Activated CD4-positive, alpha-beta memory T cell treated with anti-CD3 and anti-CD28 coated beads, Interleukin-2, amount 10 ng/mL, durations not matched to agents 7 days and 5 days (primary cell): ENCODE measurements at regions not wholly inside any gene's neighbourhood (a gene's known extent, or its start where the extent isn't known, plus 50 kb on each side); places are given as distances from the start of the nearest gene placed in this dataset.

Source experiments
- CTCF ChIA-PET: fragments of 350-600 bp; sonication (Branson Sonifier 250); formaldehyde crosslinking; loops from one replicate; lab custom pipeline; 2021; ENCODE audit warnings: antibody characterized with exemption, inconsistent platforms; lab: Charles Lee
- POLR2A ChIA-PET: fragments of 350-600 bp; sonication (Branson Sonifier 250); formaldehyde crosslinking; loops from one replicate; lab custom pipeline; 2021; ENCODE audit warnings: antibody characterized with exemption; lab: Charles Lee
- DNase-seq: peaks from one replicate; pipeline ENCODE4 v3.0.0-alpha.2; 2020
- H3K27ac Mint-ChIP-seq: one replicate; pipeline ENCODE4 v1.8.0; 2021; ENCODE audit warnings: mild to moderate bottlenecking, mixed read lengths
- H3K27me3 Mint-ChIP-seq: one replicate; pipeline ENCODE4 v1.8.0; 2021; ENCODE audit warnings: mixed read lengths
- H3K36me3 Mint-ChIP-seq: one replicate; pipeline ENCODE4 v1.8.0; 2021; ENCODE audit warnings: low read depth, mixed read lengths
- H3K4me1 Mint-ChIP-seq: one replicate; pipeline ENCODE4 v1.8.0; 2021; ENCODE audit warnings: mixed read lengths
- H3K4me3 Mint-ChIP-seq: one replicate; pipeline ENCODE4 v1.8.0; 2021; ENCODE audit warnings: mild to moderate bottlenecking, mixed read lengths
- H3K9me3 Mint-ChIP-seq: one replicate; pipeline ENCODE4 v1.8.0; 2021; ENCODE audit warnings: mixed read lengths

DNA sequence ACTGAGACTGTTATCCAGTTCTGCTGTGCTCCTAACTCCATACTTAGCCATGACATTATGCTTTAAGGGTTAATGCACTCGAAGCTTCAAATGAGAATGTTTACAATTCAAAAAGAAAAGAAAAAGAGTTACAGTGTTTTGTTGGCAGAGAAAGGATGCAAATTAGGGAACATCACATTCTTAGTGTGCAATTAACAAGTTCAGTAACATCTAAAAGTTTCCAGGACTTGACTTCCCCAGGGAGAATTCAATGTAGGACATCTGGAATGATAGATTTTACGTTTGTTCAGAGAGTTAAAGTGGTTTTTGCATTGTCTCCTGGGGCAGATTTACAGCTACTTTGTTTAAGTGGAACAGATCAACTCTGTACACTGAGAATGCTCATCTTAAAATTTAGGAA is 525.2 kb downstream of the LIG4 start:
- H3K27ac Mint-ChIP-seq, result no peak overlapping the region
- no peak overlapping the region for H3K4me3 Mint-ChIP-seq
- POLR2A ChIA-PET, result no interaction called here
- H3K27me3 Mint-ChIP-seq, result no peaks in the 10 kb centered on the region
- CTCF ChIA-PET, result no interaction called here
- H3K4me1 Mint-ChIP-seq, result no peaks in the 10 kb centered on the region
- peaks cover 13% of the 10 kb centered on the region for H3K9me3 Mint-ChIP-seq
- no peaks in the 10 kb centered on the region for H3K36me3 Mint-ChIP-seq
- DNase-seq, result no peak

DNA sequence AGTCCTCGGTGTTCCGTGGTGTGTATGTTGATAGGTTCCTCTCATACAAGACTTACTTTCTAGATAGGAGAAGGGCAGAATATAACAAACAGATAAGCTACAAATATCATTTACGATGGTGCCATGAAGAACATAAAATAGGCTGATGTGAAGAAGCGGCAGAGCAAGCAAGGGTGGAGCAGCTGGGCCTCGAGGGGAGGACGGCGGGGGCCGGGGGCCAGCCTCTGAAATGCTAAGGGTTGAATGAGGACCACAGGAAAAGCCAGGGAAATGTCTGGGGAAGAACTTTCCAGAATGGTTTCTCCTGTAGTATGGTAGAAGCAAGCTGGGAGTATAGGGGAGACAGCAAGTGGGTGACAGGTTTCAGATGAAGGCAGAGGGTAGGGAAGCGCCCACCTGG is 529.5 kb downstream of the LIG4 start:
- Mint-ChIP-seq H3K36me3 (no peaks in the 10 kb centered on the region), H3K9me3 (peaks cover 13% of the 10 kb centered on the region), H3K27me3 (no peaks in the 10 kb centered on the region), H3K4me1 (no peaks in the 10 kb centered on the region), H3K27ac (no peak overlapping the region), H3K4me3 (no peak overlapping the region)
- DNase-seq, result no peak
- CTCF ChIA-PET, result no interaction called here
- POLR2A ChIA-PET, result no interaction called here

- Mint-ChIP-seq H3K27ac (no peak overlapping the region), H3K27me3 (no peaks in the 10 kb centered on the region), H3K4me3 (no peak overlapping the region), H3K4me1 (no peaks in the 10 kb centered on the region), H3K36me3 (no peaks in the 10 kb centered on the region), H3K9me3 (peaks cover 12% of the 10 kb centered on the region)
- ChIA-PET CTCF (no interaction called here), POLR2A (no interaction called here)
- DNase-seq, result no peak
These were observed 533.7 kb downstream of the LIG4 start for GRCh38 chr13:107681600-107681999.

DNA sequence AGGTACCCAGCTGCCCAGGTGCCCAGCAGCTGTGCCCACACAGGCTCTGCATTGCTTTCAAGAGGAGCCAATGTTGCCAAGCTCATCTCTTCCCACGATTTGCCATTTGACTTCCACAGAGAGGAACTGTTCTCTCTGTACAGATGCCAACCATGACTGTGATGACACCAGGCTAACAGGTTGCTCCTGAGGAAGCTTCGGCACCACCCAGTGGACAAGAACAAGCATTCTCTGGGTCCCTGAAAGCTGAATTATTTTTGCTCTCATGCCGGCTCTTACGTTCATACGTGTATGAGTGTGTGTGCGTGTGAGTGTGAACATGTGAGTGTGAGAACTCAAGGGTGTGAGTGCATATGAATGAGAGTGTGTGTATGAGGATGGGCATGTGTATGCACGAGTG is 535.2 kb downstream of the LIG4 start:
- H3K4me1 Mint-ChIP-seq, result no peaks in the 10 kb centered on the region
- no peaks in the 10 kb centered on the region for H3K27me3 Mint-ChIP-seq
- CTCF ChIA-PET, result no interaction called here
- no peak for DNase-seq
- H3K36me3 Mint-ChIP-seq, result no peaks in the 10 kb centered on the region
- POLR2A ChIA-PET, result no interaction called here
- H3K4me3 Mint-ChIP-seq, result no peak overlapping the region
- H3K27ac Mint-ChIP-seq, result no peak overlapping the region
- peaks cover 3% of the 10 kb centered on the region for H3K9me3 Mint-ChIP-seq

DNA sequence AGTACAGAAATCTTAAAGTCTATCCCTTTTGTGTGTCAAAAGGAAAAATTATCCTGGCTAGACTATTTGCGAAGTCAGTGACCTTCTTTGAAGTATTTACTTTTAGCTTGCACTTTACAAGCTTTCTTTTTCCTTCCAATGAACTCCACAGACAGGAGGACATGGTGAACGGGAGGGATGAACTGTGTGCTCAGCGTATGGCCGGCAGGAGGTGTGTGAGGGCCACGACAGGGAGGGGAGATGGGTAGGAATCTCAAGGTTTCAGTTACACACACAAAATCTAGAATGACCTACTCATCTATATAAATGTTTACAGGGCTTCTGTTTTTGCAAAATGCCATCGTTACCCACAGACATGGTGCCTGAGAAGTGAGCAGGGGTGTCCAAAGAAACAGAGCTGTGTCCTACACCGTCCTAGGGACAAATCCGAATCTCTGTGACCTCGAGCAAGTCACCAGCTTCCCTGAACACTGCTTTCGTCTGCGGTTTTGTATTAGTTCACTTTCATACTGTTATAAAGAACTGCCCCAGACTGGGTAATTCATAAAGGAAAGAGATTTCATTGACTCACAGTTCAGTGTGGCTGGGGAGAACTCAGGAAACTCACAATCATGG is 537.2 kb downstream of the LIG4 start:
- Mint-ChIP-seq H3K27ac (no peak overlapping the region), H3K36me3 (no peaks in the 10 kb centered on the region), H3K4me3 (no peak overlapping the region), H3K27me3 (no peaks in the 10 kb centered on the region), H3K9me3 (no peaks in the 10 kb centered on the region), H3K4me1 (no peaks in the 10 kb centered on the region)
- ChIA-PET CTCF (no interaction called here), POLR2A (no interaction called here)
- no peak for DNase-seq

GRCh38 chr13:107675847-107676550 is 539.3 kb downstream of the LIG4 start:
- Mint-ChIP-seq H3K36me3 (no peaks in the 10 kb centered on the region), H3K9me3 (peaks cover 2% of the 10 kb centered on the region), H3K27me3 (no peaks in the 10 kb centered on the region), H3K4me3 (no peak overlapping the region), H3K4me1 (no peaks in the 10 kb centered on the region), H3K27ac (no peak overlapping the region)
- CTCF ChIA-PET, result no interaction called here
- DNase-seq, result no peak
- POLR2A ChIA-PET, result no interaction called here

- ChIA-PET CTCF (interaction anchor here (0.5 kb wide), 1 partner anchor 19 kb away, joined by 3 read pairs; no protein-coding TSS in a partner anchor), POLR2A (no interaction called here)
- Mint-ChIP-seq H3K4me3 (no peak overlapping the region), H3K27me3 (no peaks in the 10 kb centered on the region), H3K4me1 (no peaks in the 10 kb centered on the region), H3K9me3 (peaks cover 7% of the 10 kb centered on the region), H3K36me3 (no peaks in the 10 kb centered on the region), H3K27ac (no peak overlapping the region)
- DNase-seq, result no peak
These were observed 545.8 kb downstream of the LIG4 start for GRCh38 chr13:107669391-107669993.

DNA sequence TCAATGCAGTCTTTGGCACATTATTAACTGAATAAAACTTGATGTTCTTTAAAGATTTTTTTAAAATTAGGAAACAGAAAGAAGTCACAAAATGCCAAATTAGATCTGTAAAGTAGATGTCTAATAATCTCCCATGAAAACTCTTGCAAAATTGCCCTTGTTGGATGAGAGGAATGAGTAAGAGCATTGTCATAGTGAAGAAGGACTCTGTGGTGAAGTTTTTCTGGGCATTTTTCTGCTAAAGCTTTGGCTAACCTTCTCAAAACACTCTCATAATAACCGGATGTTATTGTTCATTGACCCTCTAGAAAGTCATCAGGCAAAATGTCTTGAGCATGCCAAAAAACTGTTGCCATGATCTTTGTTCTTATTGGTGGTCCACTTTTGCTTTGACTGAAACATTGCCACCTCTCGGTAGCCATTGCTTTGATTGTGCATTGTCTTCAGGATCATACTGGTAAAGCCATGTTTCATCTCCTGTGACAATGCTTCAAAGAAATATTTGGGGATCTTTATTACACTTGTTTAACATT is 549.3 kb downstream of the LIG4 start:
- Mint-ChIP-seq H3K4me1 (no peaks in the 10 kb centered on the region), H3K27me3 (no peaks in the 10 kb centered on the region), H3K9me3 (peaks cover 11% of the 10 kb centered on the region), H3K27ac (no peak overlapping the region), H3K36me3 (no peaks in the 10 kb centered on the region), H3K4me3 (no peak overlapping the region)
- POLR2A ChIA-PET, result no interaction called here
- no peak for DNase-seq
- CTCF ChIA-PET, result no interaction called here

DNA sequence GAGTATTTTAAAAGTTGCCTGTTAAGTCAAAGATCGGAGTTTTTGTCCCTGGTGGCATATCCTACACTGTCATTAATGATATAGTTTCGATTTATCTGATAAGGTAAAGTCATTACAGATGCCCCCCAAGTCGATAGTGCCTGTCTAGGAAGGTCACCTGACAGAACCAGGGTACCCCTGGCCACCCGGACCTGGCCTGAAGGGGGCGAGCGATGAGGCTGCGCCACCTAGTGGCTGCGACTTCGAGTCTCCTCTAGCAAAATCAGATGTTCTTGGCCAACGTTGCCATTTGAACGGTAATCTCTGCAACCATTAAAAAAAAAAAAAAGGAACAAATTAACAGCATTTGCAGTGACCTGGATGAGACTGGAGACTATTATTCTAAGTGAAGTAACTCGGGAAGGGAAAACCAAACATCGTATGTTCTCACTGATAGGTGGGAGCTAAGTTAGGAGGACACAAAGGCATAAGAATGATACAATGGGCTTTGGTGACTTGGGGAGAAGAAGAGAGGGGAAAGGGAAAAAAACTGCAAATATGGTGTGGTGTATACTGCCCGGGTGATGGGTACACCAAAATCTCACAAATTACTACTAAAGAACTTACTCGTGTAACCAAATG is 565.1 kb downstream of the LIG4 start:
- H3K36me3 Mint-ChIP-seq, result no peaks in the 10 kb centered on the region
- no peaks in the 10 kb centered on the region for H3K9me3 Mint-ChIP-seq
- no peak overlapping the region for H3K27ac Mint-ChIP-seq
- ChIA-PET POLR2A (no interaction called here), CTCF (interaction anchor here (0.6 to 1.5 kb wide), 5 partner anchors 9 to 226 kb away, joined by 3 to 5 read pairs (median 3); no protein-coding TSS in a partner anchor)
- no peaks in the 10 kb centered on the region for H3K4me1 Mint-ChIP-seq
- no peaks in the 10 kb centered on the region for H3K27me3 Mint-ChIP-seq
- peak; percentile 27 for DNase-seq
- H3K4me3 Mint-ChIP-seq, result no peak overlapping the region

DNA sequence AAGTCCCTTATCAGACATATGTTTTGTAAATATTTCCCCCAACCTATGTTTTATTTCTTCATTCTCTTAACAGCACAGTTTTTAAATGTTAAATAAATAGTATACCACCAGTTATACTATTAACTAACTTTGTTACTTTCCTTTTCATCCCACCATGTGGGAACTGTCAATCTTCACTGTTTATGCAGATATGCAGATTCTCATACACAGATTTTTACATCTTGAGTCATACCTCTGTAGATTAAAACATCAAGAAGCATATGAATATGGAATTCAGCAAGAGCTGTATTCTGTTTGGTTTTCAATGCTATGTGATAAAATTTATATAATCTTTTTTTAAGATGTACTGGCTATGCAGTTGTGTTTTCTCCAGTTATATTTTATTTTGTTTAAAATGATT is 566.3 kb downstream of the LIG4 start:
- Mint-ChIP-seq H3K27ac (no peak overlapping the region), H3K4me1 (no peaks in the 10 kb centered on the region), H3K27me3 (no peaks in the 10 kb centered on the region), H3K4me3 (no peak overlapping the region), H3K9me3 (no peaks in the 10 kb centered on the region), H3K36me3 (no peaks in the 10 kb centered on the region)
- POLR2A ChIA-PET, result no interaction called here
- CTCF ChIA-PET, result no interaction called here
- no peak for DNase-seq

DNA sequence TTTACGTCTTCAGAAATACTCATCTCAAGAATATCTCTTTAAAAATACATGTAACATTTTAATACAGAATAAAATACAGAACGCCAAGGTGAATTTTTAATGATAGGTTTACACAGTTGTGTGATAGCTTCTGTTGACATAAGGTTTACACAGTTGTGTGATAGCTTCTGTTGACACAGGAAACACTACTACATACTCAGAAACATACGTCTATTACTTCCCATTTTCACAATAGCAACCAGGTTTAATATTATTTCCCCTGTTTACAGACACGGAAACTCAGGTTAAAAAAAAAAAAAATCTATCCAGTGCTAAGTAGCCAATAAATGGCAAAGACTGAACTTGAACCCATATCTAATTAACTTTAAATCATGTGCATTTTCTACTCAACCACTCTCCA is 571.2 kb downstream of the LIG4 start:
- H3K27ac Mint-ChIP-seq, result no peak overlapping the region
- DNase-seq, result no peak
- H3K4me3 Mint-ChIP-seq, result no peak overlapping the region
- peaks cover 2% of the 10 kb centered on the region for H3K9me3 Mint-ChIP-seq
- H3K36me3 Mint-ChIP-seq, result no peaks in the 10 kb centered on the region
- H3K4me1 Mint-ChIP-seq, result no peaks in the 10 kb centered on the region
- CTCF ChIA-PET, result no interaction called here
- H3K27me3 Mint-ChIP-seq, result no peaks in the 10 kb centered on the region
- POLR2A ChIA-PET, result no interaction called here

- CTCF ChIA-PET, result interaction anchor here (0.7 kb wide), 1 partner anchor 542 kb away, joined by 3 read pairs; no protein-coding TSS in a partner anchor
- Mint-ChIP-seq H3K4me3 (no peak overlapping the region), H3K36me3 (no peaks in the 10 kb centered on the region), H3K27ac (no peak overlapping the region), H3K4me1 (no peaks in the 10 kb centered on the region), H3K27me3 (no peaks in the 10 kb centered on the region), H3K9me3 (peaks cover 2% of the 10 kb centered on the region)
- no peak for DNase-seq
- POLR2A ChIA-PET, result no interaction called here
These were observed 571.7 kb downstream of the LIG4 start for GRCh38 chr13:107643615-107644014.

GRCh38 chr13:107642831-107643230 is 572.5 kb downstream of the LIG4 start:
- Mint-ChIP-seq H3K4me3 (no peak overlapping the region), H3K4me1 (no peaks in the 10 kb centered on the region), H3K9me3 (peaks cover 2% of the 10 kb centered on the region), H3K36me3 (no peaks in the 10 kb centered on the region), H3K27ac (no peak overlapping the region), H3K27me3 (no peaks in the 10 kb centered on the region)
- ChIA-PET POLR2A (no interaction called here), CTCF (no interaction called here)
- no peak for DNase-seq
